HG02884 (cell line): ENCODE measurements at regions not wholly inside any gene's neighbourhood (a gene's known extent, or its start where the extent isn't known, plus 50 kb on each side); places are given as distances from the start of the nearest gene placed in this dataset.
"Not testable (repeated sequence)": the region's sequence is repeated elsewhere in the genome, so short reads cannot be mapped to it uniquely, and the experiment has no call there.

Source experiments
- ATAC-seq: cut with Tn5 transposase; IDR thresholded peaks from one replicate; pipeline ENCODE4 v1.9.1; 2021; ENCODE audit warnings: mild to moderate bottlenecking, moderate library complexity; ENCODE audit not compliant: unreplicated experiment

DNA sequence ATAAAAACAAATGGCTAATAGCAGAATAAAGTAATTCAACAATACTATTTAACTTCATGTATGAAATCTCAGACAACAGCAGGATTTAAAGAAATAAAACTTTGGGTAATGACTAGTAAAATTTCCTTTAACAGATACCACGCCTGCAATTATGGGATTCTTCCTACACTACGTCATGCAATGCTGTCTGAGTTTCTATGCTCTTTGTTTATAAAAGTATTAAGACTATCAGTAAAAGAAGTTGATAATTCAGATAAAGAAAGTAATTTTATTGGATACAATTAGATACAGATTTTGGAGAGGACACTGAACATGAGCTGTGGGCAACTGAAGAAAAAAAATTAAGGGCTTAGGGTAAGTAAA, 308.4 kb upstream of the LRFN5 start:
- no peak for ATAC-seq

DNA sequence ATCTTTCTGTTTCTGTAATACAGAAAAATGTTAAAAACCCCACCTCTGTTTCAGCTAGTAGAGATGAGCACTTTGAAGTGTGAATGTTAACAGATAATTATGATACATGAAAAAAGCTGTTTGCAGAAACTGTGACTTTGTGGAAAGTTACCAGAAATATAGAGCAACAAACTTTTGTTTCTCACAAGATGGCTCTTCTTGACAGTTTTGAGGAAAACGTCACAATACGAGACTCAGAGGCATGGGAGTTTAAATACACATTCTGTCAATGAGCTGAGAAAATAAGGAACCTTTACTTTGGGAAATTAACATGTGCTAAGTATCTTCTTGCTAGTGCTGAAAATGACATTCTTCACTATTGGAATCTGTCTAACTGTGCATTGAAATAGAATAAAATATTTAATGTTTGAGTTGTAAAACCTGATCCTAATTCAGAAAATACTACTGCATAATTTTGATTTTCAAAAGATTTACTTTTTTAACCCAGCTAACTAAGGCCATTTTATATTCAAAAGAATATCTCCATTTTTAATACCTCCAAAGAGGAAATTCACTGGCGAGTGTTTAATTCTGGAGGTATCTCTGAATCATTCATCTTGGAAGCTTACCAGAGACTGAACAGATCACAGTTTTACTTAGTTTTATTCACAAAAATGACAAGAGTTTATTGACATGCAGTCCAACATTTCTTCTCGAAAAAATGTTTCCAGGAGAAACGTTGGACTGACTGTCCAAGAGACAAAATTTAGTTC, 308.9 kb upstream of the LRFN5 start:
- ATAC-seq: no peak

DNA sequence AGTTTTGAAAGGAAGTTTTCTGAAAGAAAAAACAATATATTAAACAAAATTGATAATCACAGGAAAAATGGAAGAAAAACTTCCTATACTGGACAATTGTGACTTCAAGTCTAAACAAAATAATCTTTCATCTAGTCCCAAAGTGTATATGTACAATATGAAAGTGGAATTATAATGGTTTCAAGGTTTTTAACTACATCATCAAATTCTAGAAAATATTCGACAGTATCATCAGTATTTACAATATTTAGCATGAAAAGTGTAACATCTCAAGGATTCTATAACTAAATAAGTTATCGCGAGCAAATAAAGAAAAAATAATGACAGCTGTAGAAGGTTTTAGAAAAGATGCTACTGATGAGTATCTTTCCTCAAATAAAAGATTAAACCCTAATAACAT, 310.9 kb upstream of the LRFN5 start:
- no peak for ATAC-seq

DNA sequence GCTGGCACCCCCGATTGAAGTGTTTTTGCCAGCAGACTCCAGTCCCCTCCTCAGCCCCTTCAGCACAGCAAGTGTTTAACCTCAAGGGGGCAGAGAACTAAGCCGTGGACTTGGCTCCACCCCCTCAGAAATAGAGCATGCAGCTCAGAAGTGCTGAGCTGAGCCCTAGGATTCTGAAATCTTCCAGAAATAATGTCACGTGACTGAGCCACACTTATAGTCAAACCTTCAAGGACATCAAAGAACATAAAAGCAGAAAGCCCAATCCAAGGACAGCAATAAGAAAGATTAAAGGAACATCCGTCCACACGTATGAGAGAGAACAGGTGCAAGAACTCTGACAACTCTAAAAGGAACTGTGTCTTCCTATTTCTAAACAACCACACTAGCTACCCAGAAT, 317.7 kb upstream of the LRFN5 start:
- ATAC-seq: no peak

DNA sequence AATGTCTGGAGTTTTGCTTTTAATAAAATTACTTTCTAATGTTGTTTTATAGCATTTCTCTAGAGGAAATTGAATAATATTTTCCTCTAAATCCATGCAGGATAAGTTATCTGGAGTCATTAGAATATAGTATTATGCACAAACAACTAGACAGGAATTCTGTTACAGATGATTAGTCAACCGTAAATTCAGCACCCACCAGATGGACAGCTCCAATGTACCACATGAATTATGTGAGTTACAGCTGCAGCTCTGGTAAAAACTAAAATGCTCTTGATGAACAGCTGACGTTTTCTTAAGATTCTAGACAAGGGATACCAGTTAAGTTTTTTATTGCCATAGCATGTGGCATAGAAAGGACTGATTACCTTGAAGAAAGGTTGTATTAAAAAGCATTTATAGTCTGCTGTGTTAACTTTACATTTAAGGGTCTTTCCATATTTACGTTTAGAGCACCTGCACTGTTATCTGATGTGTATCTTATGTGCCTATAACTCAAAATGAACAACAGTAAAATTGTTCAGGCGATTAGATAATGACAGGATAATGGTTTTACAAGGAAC, 321.4 kb upstream of the LRFN5 start:
- no peak for ATAC-seq

DNA sequence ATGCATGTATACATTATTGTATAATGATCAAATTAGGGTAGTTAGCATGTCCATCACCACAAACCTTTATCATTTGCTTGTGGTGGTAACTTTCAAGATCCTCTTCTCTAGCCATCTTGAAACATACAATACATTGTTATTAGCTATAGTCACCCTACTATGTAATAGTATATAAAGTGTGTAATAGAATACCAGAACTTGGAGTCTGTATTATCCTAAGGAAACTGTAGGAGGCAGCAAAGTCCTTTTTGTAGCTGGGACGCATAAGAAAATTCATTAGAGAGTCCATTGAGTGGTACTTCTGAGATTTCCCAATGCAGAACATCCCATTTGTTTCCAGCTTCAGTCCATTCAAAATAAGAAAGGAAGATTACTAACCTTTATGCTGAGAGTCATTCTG, 325.9 kb upstream of the LRFN5 start:
- no peak for ATAC-seq

GRCh38 chr14:41277450-41277849, 329.2 kb upstream of the LRFN5 start:
- ATAC-seq: no peak

- ATAC-seq: no peak
These were observed 349.2 kb upstream of the LRFN5 start for GRCh38 chr14:41257476-41257875.

- ATAC-seq: no peak
These were observed 371.2 kb upstream of the LRFN5 start for GRCh38 chr14:41235466-41235865.

DNA sequence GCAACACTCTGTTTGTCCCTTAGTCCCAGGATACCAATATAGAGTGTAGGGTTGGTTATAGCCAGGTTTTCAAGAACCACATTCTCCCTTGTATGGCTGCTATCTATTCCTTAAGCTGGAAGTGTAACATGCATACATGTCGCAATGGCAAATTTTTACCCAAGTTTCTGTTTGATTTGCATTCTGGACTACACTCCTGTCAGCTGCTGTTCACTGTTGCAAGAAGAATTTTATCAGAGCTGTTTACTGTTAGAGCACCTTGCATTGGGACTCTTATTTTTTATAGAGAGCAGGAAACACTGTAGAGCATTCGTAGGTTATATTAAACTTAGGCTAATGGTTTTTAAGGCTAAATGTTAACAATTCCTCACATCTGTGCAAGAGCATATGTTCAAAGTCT, 376.0 kb upstream of the LRFN5 start:
- ATAC-seq: no peak

DNA sequence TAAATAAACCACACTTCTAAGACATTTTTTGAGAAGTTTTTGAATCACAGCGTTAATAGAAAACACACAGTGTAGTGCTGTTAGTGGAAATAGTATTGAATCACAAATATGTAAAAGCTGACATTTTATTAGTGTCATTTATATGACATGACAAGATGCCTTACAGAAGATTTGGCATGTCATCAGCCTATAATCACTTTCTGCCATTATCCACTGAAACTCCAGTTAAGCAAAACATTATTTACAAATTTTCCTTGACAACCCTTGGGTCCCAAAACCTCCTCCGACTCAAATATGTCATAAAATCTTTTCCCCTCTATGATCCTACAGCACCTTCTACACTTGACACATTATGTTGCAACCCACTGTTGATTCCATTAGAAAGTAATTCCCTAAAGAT, 376.9 kb upstream of the LRFN5 start:
- no peak for ATAC-seq

- no peak for ATAC-seq
These were observed 381.2 kb upstream of the LRFN5 start for GRCh38 chr14:41225433-41225832.

DNA sequence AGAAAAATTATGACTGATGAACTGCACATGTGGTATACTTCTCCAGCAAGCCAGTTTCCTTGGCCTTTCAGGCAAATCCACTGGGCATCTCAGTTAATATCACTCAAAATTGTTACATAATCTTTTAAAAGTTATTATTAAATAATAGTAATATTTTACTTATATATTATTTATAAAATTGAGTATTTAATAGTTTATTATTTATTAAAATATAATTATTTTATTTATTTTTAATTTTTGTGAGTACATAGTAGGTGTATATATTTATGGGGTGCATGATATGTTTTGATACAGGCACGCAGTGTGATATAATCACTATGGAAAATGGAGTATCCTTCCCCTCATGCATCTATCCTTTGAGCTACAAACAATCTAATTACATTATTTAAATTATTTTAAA, 384.1 kb upstream of the LRFN5 start:
- ATAC-seq: no peak

GRCh38 chr14:41214978-41215377, 391.7 kb upstream of the LRFN5 start:
- not testable (repeated sequence) for ATAC-seq

GRCh38 chr14:41201696-41202095, 405.0 kb upstream of the LRFN5 start:
- no peak for ATAC-seq

DNA sequence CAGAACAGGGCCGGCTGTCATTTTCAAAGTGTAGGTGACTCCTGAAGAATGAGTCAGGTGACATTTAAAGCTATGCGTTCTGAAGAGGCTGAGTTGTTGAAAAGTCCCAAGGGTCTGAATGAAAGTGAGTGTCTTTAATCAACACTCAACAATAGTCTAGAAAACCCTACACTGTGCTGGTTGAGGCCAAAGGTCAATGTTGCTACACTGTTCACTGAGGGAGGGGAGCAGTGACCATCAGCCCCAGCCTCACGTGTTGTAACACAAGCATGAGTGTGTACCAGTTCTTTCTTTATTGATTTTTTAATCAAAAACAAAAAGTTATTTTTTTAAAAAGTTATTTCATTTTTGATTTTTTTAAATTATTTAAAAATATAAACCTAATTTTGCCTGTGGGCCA, 418.8 kb upstream of the LRFN5 start:
- no peak for ATAC-seq

DNA sequence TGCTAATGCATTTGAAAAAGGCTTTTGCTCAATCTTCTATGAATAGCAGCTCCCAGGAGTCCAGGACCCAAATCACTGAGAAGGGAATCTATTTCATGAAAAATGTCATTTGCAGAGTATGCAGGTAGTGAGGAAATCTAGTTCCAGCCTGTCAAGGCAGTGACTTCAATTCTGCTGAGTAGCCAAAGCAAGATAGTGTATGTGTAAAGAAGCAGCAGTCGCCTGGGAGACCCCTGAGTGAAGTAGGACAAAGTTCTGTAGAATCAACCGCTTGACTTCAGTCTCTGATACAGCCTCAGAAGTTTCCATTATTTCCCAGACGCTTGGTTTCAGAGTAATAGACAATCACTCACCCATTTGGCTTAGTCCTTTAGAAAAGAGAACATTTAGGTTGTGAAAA, 435.6 kb upstream of the LRFN5 start:
- ATAC-seq: no peak

- no peak for ATAC-seq
These were observed 439.6 kb upstream of the LRFN5 start for GRCh38 chr14:41167040-41167439.

DNA sequence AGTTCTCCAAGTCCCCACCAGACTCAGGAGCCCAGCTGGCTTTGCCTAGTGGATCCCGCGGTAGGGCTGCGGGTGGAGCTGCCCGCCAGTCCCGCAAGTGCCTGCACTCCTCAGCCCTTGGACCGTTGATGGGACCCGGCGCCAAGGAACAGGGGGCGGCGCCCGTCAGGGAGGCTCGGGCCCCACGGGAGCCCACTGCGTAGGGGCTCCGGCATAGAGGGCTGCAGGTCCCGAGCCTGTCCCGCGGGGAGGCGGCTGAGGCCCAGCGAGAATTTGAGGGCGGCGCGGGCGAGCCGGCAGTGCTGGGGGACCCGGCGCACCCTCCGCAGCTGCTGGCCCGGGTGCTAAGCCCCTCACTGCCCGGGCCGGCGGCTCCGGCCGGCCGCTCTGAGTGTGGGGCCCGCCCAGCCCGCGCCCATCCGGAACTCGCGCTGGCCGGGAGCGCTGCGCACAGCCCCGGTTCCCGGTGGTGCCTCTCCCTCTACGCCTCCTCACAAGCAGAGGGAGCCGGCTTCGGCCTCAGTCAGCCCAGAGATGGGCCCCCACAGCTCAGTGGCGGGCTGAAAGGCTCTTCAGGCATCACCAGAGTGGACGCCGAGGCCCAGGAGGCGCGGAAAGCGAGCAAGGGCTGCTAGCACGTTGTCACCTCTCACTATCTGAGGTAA, 452.4 kb upstream of the LRFN5 start:
- ATAC-seq: no peak

DNA sequence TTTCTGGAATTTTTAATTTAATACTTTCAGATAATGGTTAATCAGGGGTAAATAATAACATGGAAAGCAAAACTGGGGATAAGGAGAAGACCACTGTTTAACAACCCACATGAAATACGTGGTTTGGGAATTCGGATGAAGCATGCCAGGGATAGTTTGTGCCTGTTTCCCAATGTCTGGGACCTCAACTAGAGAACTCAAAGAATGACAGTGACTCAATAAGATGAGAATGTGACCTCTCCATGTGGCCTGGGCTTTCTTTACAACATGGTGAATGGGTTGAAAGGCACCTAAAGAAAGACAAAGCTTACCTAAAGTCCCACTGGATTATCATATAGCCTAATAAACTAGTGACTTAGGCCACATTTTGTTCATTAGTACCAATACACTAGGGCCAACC, 460.3 kb upstream of the LRFN5 start:
- ATAC-seq: no peak

DNA sequence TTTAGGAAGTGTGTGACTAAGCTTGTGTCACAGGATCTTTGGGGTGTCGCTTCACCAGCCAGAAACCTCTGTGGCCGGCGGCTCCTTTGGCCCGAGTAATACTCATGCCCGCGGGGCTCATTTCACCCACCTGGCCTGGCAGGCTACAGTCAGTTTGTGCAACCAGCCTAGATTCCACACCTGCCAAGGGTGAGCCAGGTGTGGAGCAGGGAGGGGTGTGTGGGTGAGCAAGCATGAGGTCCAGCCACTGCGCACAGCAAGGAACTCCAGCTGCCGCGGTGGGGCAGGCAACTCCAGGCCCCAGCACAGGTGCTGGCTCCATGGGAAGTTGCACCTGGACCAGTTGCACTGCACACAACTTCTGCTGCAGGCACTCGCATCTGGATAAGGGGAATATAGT, 462.3 kb upstream of the LRFN5 start:
- no peak for ATAC-seq

GRCh38 chr14:41137741-41138140, 468.9 kb upstream of the LRFN5 start:
- no peak for ATAC-seq

- no peak for ATAC-seq
These were observed 476.4 kb upstream of the LRFN5 start for GRCh38 chr14:41130274-41130673.
